H1 (cell line): ENCODE measurements at regions not wholly inside any gene's neighbourhood (a gene's known extent, or its start where the extent isn't known, plus 50 kb on each side); places are given as distances from the start of the nearest gene placed in this dataset.

Source experiments
- CHD2 ChIP-seq: IDR thresholded peaks from 2 replicates; pipeline ENCODE4 v1.6.1; 2012; ENCODE audit warnings: low read length, improper control_type of control experiment
- CTCF ChIP-seq, 3 experiments: IDR thresholded peaks; 1 replicate in 2 of 3; 2 replicates in 1 of 3; pipeline versions ENCODE4 v1.5.1 to v1.6.1; 2011; ENCODE audit warnings: low read length in 3 of 3, mild to moderate bottlenecking in 3 of 3, inconsistent platforms in 2 of 3, low read depth in 1 of 3, moderate library complexity in 1 of 3; ENCODE audit not compliant: insufficient read depth in 1 of 3; ENCODE audit errors: control extremely low read depth in 1 of 3
- PHF8 ChIP-seq: fragments of 200-600 bp; sonication (generic); conservative IDR thresholded peaks from 2 replicates; pipeline ENCODE4 v1.7.1; 2012; ENCODE audit warnings: low read depth, mild to moderate bottlenecking, inconsistent platforms, low read length, moderate library complexity
- POLR2AphosphoS5 ChIP-seq: IDR thresholded peaks from 2 replicates; pipeline ENCODE4 v1.6.1; 2011; ENCODE audit warnings: low read depth, low read length
- RAD21 ChIP-seq, 2 experiments: IDR thresholded peaks in 1 of 2; conservative IDR thresholded peaks in 1 of 2; 2 replicates each; pipeline ENCODE4 v1.6.1; 2011; ENCODE audit warnings: low read depth in 2 of 2, low read length in 2 of 2, improper control_type of control experiment in 1 of 2, inconsistent platforms in 1 of 2, mild to moderate bottlenecking in 1 of 2, moderate library complexity in 1 of 2
- TF ChIP-seq, protein P1 (sequence below): fragments of 300-600 bp; sonication (generic); IDR thresholded peaks from 2 replicates; pipeline ENCODE4 v1.7.1; 2012; ENCODE audit warnings: low read length, moderate library complexity, mild to moderate bottlenecking, inconsistent platforms; ENCODE audit not compliant: insufficient replicate concordance

DNA sequence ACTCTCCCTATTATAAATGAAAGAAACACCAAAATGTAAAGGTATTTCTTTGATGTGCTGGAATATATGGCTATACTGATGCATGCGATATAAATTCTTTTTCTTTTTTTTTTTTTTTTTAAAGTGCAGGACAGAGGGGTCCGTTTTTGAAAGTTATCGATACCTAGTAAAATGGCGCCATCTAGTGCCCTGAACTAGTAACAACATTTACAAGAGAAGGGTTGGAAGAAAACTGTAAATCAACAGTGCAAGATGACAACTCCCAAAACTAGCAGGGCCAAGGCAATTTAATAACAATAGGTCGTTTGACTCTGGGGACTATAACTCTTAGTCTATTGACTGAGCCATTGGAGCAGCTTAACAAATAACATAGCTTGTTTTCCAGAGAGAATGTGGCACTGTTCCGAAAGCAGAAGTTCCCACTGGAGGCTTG, 137.7 kb downstream of the SPTSSA start (continued):
- TF ChIP-seq, protein P1, sequence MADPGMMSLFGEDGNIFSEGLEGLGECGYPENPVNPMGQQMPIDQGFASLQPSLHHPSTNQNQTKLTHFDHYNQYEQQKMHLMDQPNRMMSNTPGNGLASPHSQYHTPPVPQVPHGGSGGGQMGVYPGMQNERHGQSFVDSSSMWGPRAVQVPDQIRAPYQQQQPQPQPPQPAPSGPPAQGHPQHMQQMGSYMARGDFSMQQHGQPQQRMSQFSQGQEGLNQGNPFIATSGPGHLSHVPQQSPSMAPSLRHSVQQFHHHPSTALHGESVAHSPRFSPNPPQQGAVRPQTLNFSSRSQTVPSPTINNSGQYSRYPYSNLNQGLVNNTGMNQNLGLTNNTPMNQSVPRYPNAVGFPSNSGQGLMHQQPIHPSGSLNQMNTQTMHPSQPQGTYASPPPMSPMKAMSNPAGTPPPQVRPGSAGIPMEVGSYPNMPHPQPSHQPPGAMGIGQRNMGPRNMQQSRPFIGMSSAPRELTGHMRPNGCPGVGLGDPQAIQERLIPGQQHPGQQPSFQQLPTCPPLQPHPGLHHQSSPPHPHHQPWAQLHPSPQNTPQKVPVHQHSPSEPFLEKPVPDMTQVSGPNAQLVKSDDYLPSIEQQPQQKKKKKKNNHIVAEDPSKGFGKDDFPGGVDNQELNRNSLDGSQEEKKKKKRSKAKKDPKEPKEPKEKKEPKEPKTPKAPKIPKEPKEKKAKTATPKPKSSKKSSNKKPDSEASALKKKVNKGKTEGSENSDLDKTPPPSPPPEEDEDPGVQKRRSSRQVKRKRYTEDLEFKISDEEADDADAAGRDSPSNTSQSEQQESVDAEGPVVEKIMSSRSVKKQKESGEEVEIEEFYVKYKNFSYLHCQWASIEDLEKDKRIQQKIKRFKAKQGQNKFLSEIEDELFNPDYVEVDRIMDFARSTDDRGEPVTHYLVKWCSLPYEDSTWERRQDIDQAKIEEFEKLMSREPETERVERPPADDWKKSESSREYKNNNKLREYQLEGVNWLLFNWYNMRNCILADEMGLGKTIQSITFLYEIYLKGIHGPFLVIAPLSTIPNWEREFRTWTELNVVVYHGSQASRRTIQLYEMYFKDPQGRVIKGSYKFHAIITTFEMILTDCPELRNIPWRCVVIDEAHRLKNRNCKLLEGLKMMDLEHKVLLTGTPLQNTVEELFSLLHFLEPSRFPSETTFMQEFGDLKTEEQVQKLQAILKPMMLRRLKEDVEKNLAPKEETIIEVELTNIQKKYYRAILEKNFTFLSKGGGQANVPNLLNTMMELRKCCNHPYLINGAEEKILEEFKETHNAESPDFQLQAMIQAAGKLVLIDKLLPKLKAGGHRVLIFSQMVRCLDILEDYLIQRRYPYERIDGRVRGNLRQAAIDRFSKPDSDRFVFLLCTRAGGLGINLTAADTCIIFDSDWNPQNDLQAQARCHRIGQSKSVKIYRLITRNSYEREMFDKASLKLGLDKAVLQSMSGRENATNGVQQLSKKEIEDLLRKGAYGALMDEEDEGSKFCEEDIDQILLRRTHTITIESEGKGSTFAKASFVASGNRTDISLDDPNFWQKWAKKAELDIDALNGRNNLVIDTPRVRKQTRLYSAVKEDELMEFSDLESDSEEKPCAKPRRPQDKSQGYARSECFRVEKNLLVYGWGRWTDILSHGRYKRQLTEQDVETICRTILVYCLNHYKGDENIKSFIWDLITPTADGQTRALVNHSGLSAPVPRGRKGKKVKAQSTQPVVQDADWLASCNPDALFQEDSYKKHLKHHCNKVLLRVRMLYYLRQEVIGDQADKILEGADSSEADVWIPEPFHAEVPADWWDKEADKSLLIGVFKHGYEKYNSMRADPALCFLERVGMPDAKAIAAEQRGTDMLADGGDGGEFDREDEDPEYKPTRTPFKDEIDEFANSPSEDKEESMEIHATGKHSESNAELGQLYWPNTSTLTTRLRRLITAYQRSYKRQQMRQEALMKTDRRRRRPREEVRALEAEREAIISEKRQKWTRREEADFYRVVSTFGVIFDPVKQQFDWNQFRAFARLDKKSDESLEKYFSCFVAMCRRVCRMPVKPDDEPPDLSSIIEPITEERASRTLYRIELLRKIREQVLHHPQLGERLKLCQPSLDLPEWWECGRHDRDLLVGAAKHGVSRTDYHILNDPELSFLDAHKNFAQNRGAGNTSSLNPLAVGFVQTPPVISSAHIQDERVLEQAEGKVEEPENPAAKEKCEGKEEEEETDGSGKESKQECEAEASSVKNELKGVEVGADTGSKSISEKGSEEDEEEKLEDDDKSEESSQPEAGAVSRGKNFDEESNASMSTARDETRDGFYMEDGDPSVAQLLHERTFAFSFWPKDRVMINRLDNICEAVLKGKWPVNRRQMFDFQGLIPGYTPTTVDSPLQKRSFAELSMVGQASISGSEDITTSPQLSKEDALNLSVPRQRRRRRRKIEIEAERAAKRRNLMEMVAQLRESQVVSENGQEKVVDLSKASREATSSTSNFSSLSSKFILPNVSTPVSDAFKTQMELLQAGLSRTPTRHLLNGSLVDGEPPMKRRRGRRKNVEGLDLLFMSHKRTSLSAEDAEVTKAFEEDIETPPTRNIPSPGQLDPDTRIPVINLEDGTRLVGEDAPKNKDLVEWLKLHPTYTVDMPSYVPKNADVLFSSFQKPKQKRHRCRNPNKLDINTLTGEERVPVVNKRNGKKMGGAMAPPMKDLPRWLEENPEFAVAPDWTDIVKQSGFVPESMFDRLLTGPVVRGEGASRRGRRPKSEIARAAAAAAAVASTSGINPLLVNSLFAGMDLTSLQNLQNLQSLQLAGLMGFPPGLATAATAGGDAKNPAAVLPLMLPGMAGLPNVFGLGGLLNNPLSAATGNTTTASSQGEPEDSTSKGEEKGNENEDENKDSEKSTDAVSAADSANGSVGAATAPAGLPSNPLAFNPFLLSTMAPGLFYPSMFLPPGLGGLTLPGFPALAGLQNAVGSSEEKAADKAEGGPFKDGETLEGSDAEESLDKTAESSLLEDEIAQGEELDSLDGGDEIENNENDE, result no peak
- no peak for TF ChIP-seq CHD2
- TF ChIP-seq RAD21 (IDR thresholded peaks at IDR 0.05 in 1 of 2, conservative IDR thresholded peaks at IDR 0.05 in 1 of 2; ENCODE audit: low read depth in 2 of 2, low read length in 2 of 2), result peak; percentile 79 to 82
- no peak for TF ChIP-seq PHF8
- TF ChIP-seq POLR2AphosphoS5, result no peak
- TF ChIP-seq CTCF (IDR thresholded peaks at IDR 0.05; ENCODE audit: control extremely low read depth in 1 of 3, insufficient read depth in 1 of 3, low read depth in 1 of 3, low read length in 3 of 3), result peak in 2 of 3 experiments; percentile 42 to 46; a peak in 2 of 4 replicates
- TF ChIP-seq, all 59 proteins: peak for 2
